GM10266 (cell line): ENCODE measurements at regions not wholly inside any gene's neighbourhood (a gene's known extent, or its start where the extent isn't known, plus 50 kb on each side); places are given as distances from the start of the nearest gene placed in this dataset.

Experiments
- DNase-seq: peaks from one replicate; pipeline ENCODE4 v3.0.0; 2012; ENCODE audit errors: extremely low spot score
- CTCF ChIP-seq: IDR thresholded peaks from 2 replicates; pipeline ENCODE4 v1.5.1; 2012; ENCODE audit warnings: mild to moderate bottlenecking, low read depth; ENCODE audit not compliant: control insufficient read depth, insufficient read depth; ENCODE audit errors: missing control alignments

- no peak for TF ChIP-seq CTCF
- DNase-seq: no peak
These were observed 145.9 kb upstream of the POU1F1 start for GRCh38 chr3:87422333-87422732.

GRCh38 chr3:87420171-87420570 is 143.8 kb upstream of the POU1F1 start:
- DNase-seq: no peak
- TF ChIP-seq CTCF: no peak

GRCh38 chr3:87414271-87414670 is 137.9 kb upstream of the POU1F1 start:
- DNase-seq: no peak
- no peak for TF ChIP-seq CTCF

GRCh38 chr3:87413814-87414213 is 137.4 kb upstream of the POU1F1 start:
- TF ChIP-seq CTCF: no peak
- DNase-seq: no peak

GRCh38 chr3:87410110-87410509 is 133.7 kb upstream of the POU1F1 start:
- no peak for DNase-seq

GRCh38 chr3:87398168-87398801 is 121.9 kb upstream of the POU1F1 start:
- no peak for TF ChIP-seq CTCF
- no peak for DNase-seq

More at GRCh38 chr3:87410110-87410509, 133.7 kb upstream of the POU1F1 start:
- TF ChIP-seq CTCF: no peak

- no peak for DNase-seq
- no peak for TF ChIP-seq CTCF
These were observed 120.8 kb upstream of the POU1F1 start for GRCh38 chr3:87397211-87397610.
